ENCODE measurements at regions not wholly inside any gene's neighbourhood (a gene's known extent, or its start where the extent isn't known, plus 50 kb on each side); places are given as distances from the start of the nearest gene placed in this dataset.

- Histone ChIP-seq H3K4me3 (no peak overlapping the region), H3K9me3 (peaks cover 0 to 7% (median 0%) of the 10 kb centered on the region in 12 donors), H3K36me3 (no peaks in the 10 kb centered on the region), H3K4me1 (no peaks in the 10 kb centered on the region), H3K27ac (no peak overlapping the region), H3K27me3 (no peaks in the 10 kb centered on the region)
- WGBS, 4 donors = 57 to 61% (median 58%) methylated on average over 3 of the region's 3 CpGs
- DNase-seq (no peak), ATAC-seq (no peak)
- TF ChIP-seq POLR2A (IDR thresholded peaks at IDR 0.05) (no peak), CTCF (IDR thresholded peaks at IDR 0.05) (no peak)
- intact Hi-C loops (cut with DNase I) = no loop called here
Measured at GRCh38 chr14:51410897-51411296, 170.8 kb downstream of the TMX1 start.

GRCh38 chr14:51419685-51420084, 179.6 kb downstream of the TMX1 start:
- H3K27ac ChIP-seq = peak overlapping the region in 2 of 12 donors; percentile 11 to 36
- no peaks in the 10 kb centered on the region for H3K27me3 ChIP-seq
- H3K4me3 ChIP-seq = no peak overlapping the region
- peaks cover 0 to 20% (median 15%) of the 10 kb centered on the region in 12 donors for H3K9me3 ChIP-seq
- DNase-seq (no peak), ATAC-seq (no peak)
- peaks cover 0 to 10% (median 4%) of the 10 kb centered on the region in 12 donors for H3K4me1 ChIP-seq
- intact Hi-C loops (cut with DNase I) = loop anchor here in 1 of 10 donors (10.0 kb wide), 1 partner anchor 235 kb away; the partner anchor contains the start of gene FRMD6
- no peak for TF ChIP-seq POLR2A (IDR thresholded peaks at IDR 0.05)
- no peak for TF ChIP-seq CTCF (IDR thresholded peaks at IDR 0.05)
- 62 to 66% (median 64%) methylated on average over 7 of the region's 7 CpGs for WGBS, 4 donors
- no peaks in the 10 kb centered on the region for H3K36me3 ChIP-seq

GRCh38 chr14:51422704-51423103, 182.7 kb downstream of the TMX1 start:
- H3K4me3 ChIP-seq = no peak overlapping the region
- H3K4me1 ChIP-seq = peaks cover 0 to 20% (median 9%) of the 10 kb centered on the region in 12 donors
- TF ChIP-seq POLR2A (IDR thresholded peaks at IDR 0.05) (no peak), CTCF (IDR thresholded peaks at IDR 0.05) (no peak)
- 97 to 100% (median 99%) methylated on average over 3 of the region's 3 CpGs for WGBS, 4 donors
- no peak for DNase-seq
- intact Hi-C loops (cut with DNase I) = loop anchor here in 1 of 10 donors (10.0 kb wide), 1 partner anchor 232 kb away; the partner anchor contains the start of gene FRMD6
- H3K27ac ChIP-seq = no peak overlapping the region
- no peak for ATAC-seq
- no peaks in the 10 kb centered on the region for H3K36me3 ChIP-seq
- peaks cover 0 to 20% (median 15%) of the 10 kb centered on the region in 12 donors for H3K9me3 ChIP-seq
- no peaks in the 10 kb centered on the region for H3K27me3 ChIP-seq

GRCh38 chr14:51424041-51424440, 184.0 kb downstream of the TMX1 start:
- no peaks in the 10 kb centered on the region for H3K36me3 ChIP-seq
- peaks cover 0 to 20% (median 9%) of the 10 kb centered on the region in 12 donors for H3K4me1 ChIP-seq
- TF ChIP-seq CTCF (IDR thresholded peaks at IDR 0.05) = no peak
- no peak for TF ChIP-seq POLR2A (IDR thresholded peaks at IDR 0.05)
- no peak for DNase-seq
- peak overlapping the region; percentile 44 to 80 (median 72) for H3K27ac ChIP-seq
- intact Hi-C loops (cut with DNase I) = loop anchor here in 1 of 10 donors (10.0 kb wide), 1 partner anchor 231 kb away; the partner anchor contains the start of gene FRMD6
- H3K4me3 ChIP-seq = no peak overlapping the region
- WGBS, 4 donors = 46 to 60% (median 55%) methylated on average over 3 of the region's 3 CpGs
- ATAC-seq = no peak
- H3K9me3 ChIP-seq = peaks cover 0 to 15% (median 9%) of the 10 kb centered on the region in 12 donors
- no peaks in the 10 kb centered on the region for H3K27me3 ChIP-seq

Measured in heart left ventricle (tissue), 16 donors.